ENCODE measurements at regions not wholly inside any gene's neighbourhood (a gene's known extent, or its start where the extent isn't known, plus 50 kb on each side); places are given as distances from the start of the nearest gene placed in this dataset.

DNA sequence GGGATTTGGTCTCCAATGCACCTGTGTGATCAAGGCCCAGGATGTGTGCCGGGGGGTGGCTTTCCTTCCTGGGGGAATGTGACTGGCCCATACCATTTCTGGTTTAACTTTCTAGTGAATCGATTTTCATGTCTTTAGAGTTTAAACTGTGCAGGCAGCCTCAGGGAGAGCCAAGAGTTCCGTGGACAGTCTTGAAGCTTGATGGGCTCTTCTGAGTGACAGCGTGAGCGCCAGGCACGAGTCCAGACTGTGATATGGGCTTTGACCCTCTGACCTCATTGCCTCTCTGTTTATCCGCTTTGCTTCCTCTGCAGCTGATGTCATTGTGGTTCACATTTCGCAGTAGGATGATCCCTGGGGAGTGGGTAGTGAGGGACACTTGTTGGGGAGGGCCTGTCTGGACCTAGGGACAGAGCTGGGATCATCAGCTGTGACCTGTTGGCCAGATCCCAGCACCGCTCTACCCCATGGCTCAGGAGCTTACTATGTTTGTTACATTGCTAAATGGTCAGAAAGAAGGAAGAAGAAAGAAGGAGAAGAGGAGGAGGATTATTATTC, 80.6 kb upstream of the CLDN5 start:
- peak in 1 of 2 donors; percentile 10 for ATAC-seq
- Histone ChIP-seq H3K4me3 (no peak overlapping the region), H3K27ac (peak overlapping the region; percentile 42), H3K36me3 (no peaks in the 10 kb centered on the region), H3K9me3 (no peaks in the 10 kb centered on the region), H3K4me1 (peaks cover 21% of the 10 kb centered on the region), H3K27me3 (ENCODE audit: low read depth) (peaks cover 7% of the 10 kb centered on the region)
- no peak for DNase-seq
- intact Hi-C loops (cut with DNase I), result no loop called here
- TF ChIP-seq, protein P1, sequence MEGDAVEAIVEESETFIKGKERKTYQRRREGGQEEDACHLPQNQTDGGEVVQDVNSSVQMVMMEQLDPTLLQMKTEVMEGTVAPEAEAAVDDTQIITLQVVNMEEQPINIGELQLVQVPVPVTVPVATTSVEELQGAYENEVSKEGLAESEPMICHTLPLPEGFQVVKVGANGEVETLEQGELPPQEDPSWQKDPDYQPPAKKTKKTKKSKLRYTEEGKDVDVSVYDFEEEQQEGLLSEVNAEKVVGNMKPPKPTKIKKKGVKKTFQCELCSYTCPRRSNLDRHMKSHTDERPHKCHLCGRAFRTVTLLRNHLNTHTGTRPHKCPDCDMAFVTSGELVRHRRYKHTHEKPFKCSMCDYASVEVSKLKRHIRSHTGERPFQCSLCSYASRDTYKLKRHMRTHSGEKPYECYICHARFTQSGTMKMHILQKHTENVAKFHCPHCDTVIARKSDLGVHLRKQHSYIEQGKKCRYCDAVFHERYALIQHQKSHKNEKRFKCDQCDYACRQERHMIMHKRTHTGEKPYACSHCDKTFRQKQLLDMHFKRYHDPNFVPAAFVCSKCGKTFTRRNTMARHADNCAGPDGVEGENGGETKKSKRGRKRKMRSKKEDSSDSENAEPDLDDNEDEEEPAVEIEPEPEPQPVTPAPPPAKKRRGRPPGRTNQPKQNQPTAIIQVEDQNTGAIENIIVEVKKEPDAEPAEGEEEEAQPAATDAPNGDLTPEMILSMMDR (IDR thresholded peaks at IDR 0.05), result no peak

DNA sequence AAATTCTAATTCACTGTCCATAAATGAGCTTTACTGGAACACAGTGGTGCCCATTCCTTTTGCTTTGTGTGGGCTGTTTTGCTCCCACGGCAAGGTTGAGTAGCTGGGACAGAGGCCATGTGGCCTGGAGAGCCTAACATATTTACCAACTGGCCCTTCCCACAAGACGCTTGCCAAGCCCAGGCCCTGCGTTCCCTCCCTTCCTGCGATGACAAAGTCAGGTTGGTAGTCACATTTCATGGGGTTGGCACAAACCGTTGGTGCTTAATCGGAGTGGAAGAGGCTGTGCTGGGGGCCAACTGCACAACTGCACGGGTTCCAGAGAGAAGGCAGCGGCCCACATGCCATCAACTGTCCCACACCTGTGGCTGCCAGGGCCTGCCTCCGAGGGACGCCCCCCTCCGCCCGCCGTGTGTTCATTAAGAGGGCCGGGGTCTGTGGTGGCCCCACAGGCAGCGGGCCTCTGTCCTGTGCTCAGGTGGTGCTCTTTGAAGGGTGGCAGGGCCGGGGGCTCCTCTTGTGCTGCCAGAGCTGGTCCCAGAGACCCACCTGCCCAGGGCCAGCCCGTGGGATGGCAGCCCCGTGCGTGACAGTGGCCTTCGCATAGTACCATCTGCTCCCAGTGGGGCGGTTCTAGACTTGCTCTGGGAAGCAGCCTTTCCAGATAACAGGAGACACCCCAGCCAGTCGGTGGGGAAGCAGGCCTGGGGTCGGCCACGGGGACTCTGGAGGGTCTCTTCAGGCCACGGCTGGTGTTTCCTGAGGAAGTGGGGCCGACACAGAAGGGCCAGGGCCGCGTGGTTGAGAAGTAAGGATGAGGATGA, 81.5 kb upstream of the CLDN5 start:
- TF ChIP-seq, protein P1 (IDR thresholded peaks at IDR 0.05), result no peak
- H3K9me3 ChIP-seq, result no peaks in the 10 kb centered on the region
- H3K4me3 ChIP-seq, result no peak overlapping the region
- intact Hi-C loops (cut with DNase I), result no loop called here
- H3K27me3 ChIP-seq (ENCODE audit: low read depth), result peaks cover 7% of the 10 kb centered on the region
- no peak for ATAC-seq
- DNase-seq, result no peak
- H3K4me1 ChIP-seq, result peaks cover 21% of the 10 kb centered on the region
- no peaks in the 10 kb centered on the region for H3K36me3 ChIP-seq
- H3K27ac ChIP-seq, result peak overlapping the region; percentile 42

DNA sequence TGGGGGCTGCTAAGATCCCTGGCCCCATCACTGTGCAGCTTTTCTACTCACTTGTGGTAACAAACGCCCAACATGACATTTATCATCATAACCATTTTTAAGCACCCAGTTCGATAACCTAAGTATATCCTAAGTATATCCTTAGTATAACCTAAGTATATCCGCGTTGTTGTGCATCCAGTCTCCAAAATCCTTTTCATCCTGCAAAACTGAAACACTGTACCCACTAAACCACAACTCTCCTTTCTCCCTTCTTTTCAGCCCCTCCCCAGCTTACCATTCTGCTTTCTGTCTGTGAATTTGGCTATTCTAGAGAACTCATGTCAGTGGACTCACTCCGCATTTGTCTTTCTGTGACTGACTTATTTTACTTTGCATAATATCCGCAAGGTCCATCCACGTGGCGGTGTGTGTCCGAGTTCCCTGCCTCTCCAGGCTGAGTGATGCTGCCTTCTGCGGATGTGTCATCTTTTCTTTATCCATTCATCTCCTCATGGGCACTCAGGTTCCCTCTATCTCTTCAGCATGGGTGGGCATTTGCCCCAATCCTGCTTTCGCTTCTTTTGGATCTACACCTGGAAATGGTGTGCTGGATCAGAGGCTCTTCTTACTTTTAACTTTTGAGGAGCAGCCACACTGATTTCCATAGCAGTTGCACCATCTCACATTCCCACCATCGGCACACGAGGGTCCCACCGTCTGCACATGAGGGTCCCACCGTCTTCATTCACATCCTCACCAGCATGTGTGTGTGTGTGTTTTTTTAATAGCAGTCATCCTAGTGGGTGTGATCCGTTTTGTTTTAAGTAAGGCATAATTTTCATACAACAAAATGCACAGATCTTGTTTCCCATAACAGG, 82.4 kb upstream of the CLDN5 start:
- no peaks in the 10 kb centered on the region for H3K36me3 ChIP-seq
- peak overlapping the region; percentile 42 for H3K27ac ChIP-seq
- intact Hi-C loops (cut with DNase I), result no loop called here
- H3K9me3 ChIP-seq, result no peaks in the 10 kb centered on the region
- peaks cover 21% of the 10 kb centered on the region for H3K4me1 ChIP-seq
- H3K27me3 ChIP-seq (ENCODE audit: low read depth), result peaks cover 7% of the 10 kb centered on the region
- ATAC-seq, result no peak
- no peak for DNase-seq
- no peak overlapping the region for H3K4me3 ChIP-seq
- TF ChIP-seq, protein P1 (IDR thresholded peaks at IDR 0.05), result no peak

DNA sequence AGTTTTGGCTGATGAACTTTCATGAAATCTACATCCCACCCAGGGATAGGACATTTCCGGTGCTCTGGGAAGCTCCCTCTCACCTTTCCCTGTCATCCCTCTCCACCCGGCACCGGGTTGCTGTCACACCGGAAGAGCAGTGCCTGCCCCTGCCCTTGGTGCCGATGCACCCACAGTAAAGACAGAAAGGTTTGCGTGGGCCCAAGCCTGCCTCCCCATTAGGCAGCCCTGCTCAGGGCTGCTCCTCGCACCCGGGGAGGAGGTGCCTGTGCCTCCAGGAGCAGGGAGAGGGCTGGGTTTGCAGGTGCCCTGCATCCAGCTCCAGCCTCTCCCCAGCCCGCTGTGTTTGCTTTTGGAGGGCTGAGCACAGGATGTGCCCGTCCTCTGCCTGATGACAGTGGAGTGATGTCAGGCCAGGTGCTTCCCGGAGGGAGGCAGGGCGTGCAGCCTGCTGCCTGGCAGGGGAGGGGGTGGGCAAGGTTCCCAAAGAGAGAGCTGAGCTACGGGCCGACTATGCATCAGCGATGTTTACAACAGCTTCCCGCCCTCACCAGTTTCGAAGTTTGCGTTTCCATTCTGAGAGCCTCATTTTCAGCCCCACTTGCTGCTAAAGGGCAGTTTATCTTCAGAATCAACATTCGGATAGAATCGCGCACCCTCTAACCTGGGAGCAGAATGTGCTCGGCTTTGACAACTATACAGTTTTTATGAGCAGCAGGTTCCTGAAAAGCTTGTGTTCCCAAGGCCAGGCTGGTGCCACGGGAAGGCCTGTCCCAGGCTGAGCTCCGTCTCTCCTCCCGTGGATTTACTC, 83.2 kb upstream of the CLDN5 start:
- peak; percentile 75 to 86 for ATAC-seq
- intact Hi-C loops (cut with DNase I), result no loop called here
- Histone ChIP-seq H3K27ac (peak overlapping the region; percentile 26), H3K36me3 (no peaks in the 10 kb centered on the region), H3K9me3 (no peaks in the 10 kb centered on the region), H3K27me3 (ENCODE audit: low read depth) (peaks cover 7% of the 10 kb centered on the region), H3K4me1 (peaks cover 21% of the 10 kb centered on the region), H3K4me3 (no peak overlapping the region)
- TF ChIP-seq, protein P1 (IDR thresholded peaks at IDR 0.05), result no peak
- DNase-seq, result no peak

Measured in lower lobe of right lung (tissue), 2 donors.